HG03521 (cell line): ENCODE measurements at regions not wholly inside any gene's neighbourhood (a gene's known extent, or its start where the extent isn't known, plus 50 kb on each side); places are given as distances from the start of the nearest gene placed in this dataset.
"Not testable (repeated sequence)": the region's sequence is repeated elsewhere in the genome, so short reads cannot be mapped to it uniquely, and the experiment has no call there.

Experiments
- ATAC-seq: cut with Tn5 transposase; IDR thresholded peaks from one replicate; pipeline ENCODE4 v1.9.1; 2021; ENCODE audit warnings: mild to moderate bottlenecking, moderate library complexity; ENCODE audit not compliant: unreplicated experiment

- no peak for ATAC-seq
Observed at GRCh38 chr2:21194147-21194546, 70.4 kb downstream of the TDRD15 start.

- no peak for ATAC-seq
Observed at GRCh38 chr2:21194858-21195271, 71.1 kb downstream of the TDRD15 start.

GRCh38 chr2:21195326-21195725, 71.6 kb downstream of the TDRD15 start:
- ATAC-seq, result no peak

- no peak for ATAC-seq
Observed at GRCh38 chr2:21198637-21199036, 74.9 kb downstream of the TDRD15 start.

GRCh38 chr2:21203976-21204375, 80.2 kb downstream of the TDRD15 start:
- ATAC-seq, result no peak

GRCh38 chr2:21214085-21214484, 90.3 kb downstream of the TDRD15 start:
- ATAC-seq, result not testable (repeated sequence)

- no peak for ATAC-seq
Observed at GRCh38 chr2:21217442-21217841, 93.7 kb downstream of the TDRD15 start.

- no peak for ATAC-seq
Observed at GRCh38 chr2:21220930-21221329, 97.2 kb downstream of the TDRD15 start.

GRCh38 chr2:21223618-21224017, 99.8 kb downstream of the TDRD15 start:
- ATAC-seq, result no peak

- no peak for ATAC-seq
Observed at GRCh38 chr2:21228041-21228895, 104.5 kb downstream of the TDRD15 start.

GRCh38 chr2:21229302-21229701, 105.5 kb downstream of the TDRD15 start:
- ATAC-seq, result no peak

GRCh38 chr2:21230140-21230539, 106.4 kb downstream of the TDRD15 start:
- ATAC-seq, result no peak

- no peak for ATAC-seq
Observed at GRCh38 chr2:21231985-21232384, 108.2 kb downstream of the TDRD15 start.

GRCh38 chr2:21233194-21233593, 109.4 kb downstream of the TDRD15 start:
- no peak for ATAC-seq

GRCh38 chr2:21234001-21234400, 110.2 kb downstream of the TDRD15 start:
- ATAC-seq, result no peak

- ATAC-seq, result no peak
Observed at GRCh38 chr2:21234464-21235120, 110.8 kb downstream of the TDRD15 start.

- ATAC-seq, result not testable (repeated sequence)
Observed at GRCh38 chr2:21239749-21240148, 116.0 kb downstream of the TDRD15 start.

- ATAC-seq, result no peak
Observed at GRCh38 chr2:21244161-21244560, 120.4 kb downstream of the TDRD15 start.

- no peak for ATAC-seq
Observed at GRCh38 chr2:21245565-21245964, 121.8 kb downstream of the TDRD15 start.

GRCh38 chr2:21249367-21249766, 125.6 kb downstream of the TDRD15 start:
- no peak for ATAC-seq

GRCh38 chr2:21250673-21251072, 126.9 kb downstream of the TDRD15 start:
- no peak for ATAC-seq
